CD4-positive, alpha-beta memory T cell (primary cell): ENCODE measurements at regions not wholly inside any gene's neighbourhood (a gene's known extent, or its start where the extent isn't known, plus 50 kb on each side); places are given as distances from the start of the nearest gene placed in this dataset.

ENCODE experiments used
- CTCF ChIA-PET: fragments of 350-600 bp; sonication (Branson Sonifier 250); formaldehyde crosslinking; loops from one replicate; lab custom pipeline; 2021; ENCODE audit warnings: inconsistent platforms; ENCODE audit not compliant: partially characterized antibody; lab: Charles Lee
- POLR2A ChIA-PET: fragments of 350-600 bp; sonication (Branson Sonifier 250); formaldehyde crosslinking; loops from one replicate; lab custom pipeline; 2021; ENCODE audit not compliant: partially characterized antibody; lab: Charles Lee
- DNase-seq, 5 donors: peaks; one replicate each; pipeline versions ENCODE4 v3.0.0 to v3.0.0-alpha.2; 2020 to 2022; ENCODE audit warnings: mixed read lengths in 1 of 5
- H3K27ac ChIP-seq: one replicate; pipeline ENCODE4 v1.7.0; 2013; ENCODE audit warnings: low read depth, low read length
- H3K27me3 ChIP-seq: 2 replicates; pipeline ENCODE4 v1.7.0; 2013; ENCODE audit warnings: mild to moderate bottlenecking, low read length, moderate library complexity; ENCODE audit not compliant: insufficient read depth
- H3K36me3 ChIP-seq: 2 replicates; pipeline ENCODE4 v1.7.0; 2013; ENCODE audit warnings: mild to moderate bottlenecking, low read length, moderate library complexity; ENCODE audit not compliant: insufficient read depth
- H3K4me1 ChIP-seq: 2 replicates; pipeline ENCODE4 v1.7.0; 2013; ENCODE audit warnings: mild to moderate bottlenecking, low read length, moderate library complexity; ENCODE audit not compliant: insufficient read depth
- H3K4me3 ChIP-seq, 2 donors: one replicate each; pipeline ENCODE4 v1.7.0; 2013; ENCODE audit warnings: low read length in 2 of 2, mild to moderate bottlenecking in 1 of 2
- H3K9me3 ChIP-seq, 2 donors: one replicate each; pipeline ENCODE4 v1.7.0; 2013; ENCODE audit warnings: low read length in 2 of 2, control low read depth in 1 of 2; ENCODE audit not compliant: control insufficient read depth in 1 of 2
- H3K27ac Mint-ChIP-seq, 7 donors: one replicate each; pipeline ENCODE4 v1.8.0; 2020 to 2021; ENCODE audit warnings: mixed read lengths in 7 of 7, mild to moderate bottlenecking in 6 of 7, inconsistent platforms in 3 of 7, moderate library complexity in 3 of 7
- H3K27me3 Mint-ChIP-seq, 2 donors: one replicate each; pipeline ENCODE4 v1.8.0; 2020 to 2021; ENCODE audit warnings: mixed read lengths in 2 of 2
- H3K36me3 Mint-ChIP-seq, 2 donors: one replicate each; pipeline ENCODE4 v1.8.0; 2020 to 2021; ENCODE audit warnings: mixed read lengths in 2 of 2, inconsistent platforms in 1 of 2, mild to moderate bottlenecking in 1 of 2
- H3K4me1 Mint-ChIP-seq, 4 donors: one replicate each; pipeline ENCODE4 v1.8.0; 2020 to 2021; ENCODE audit warnings: mixed read lengths in 4 of 4, mild to moderate bottlenecking in 1 of 4
- H3K4me3 Mint-ChIP-seq, 8 donors: one replicate each; pipeline ENCODE4 v1.8.0; 2020 to 2021; ENCODE audit warnings: mixed read lengths in 8 of 8, mild to moderate bottlenecking in 7 of 8, moderate library complexity in 6 of 8, inconsistent platforms in 3 of 8
- H3K9me3 Mint-ChIP-seq, 8 donors: one replicate each; pipeline ENCODE4 v1.8.0; 2020 to 2021; ENCODE audit warnings: mixed read lengths in 8 of 8, mild to moderate bottlenecking in 5 of 8, inconsistent platforms in 3 of 8, moderate library complexity in 1 of 8
- intact Hi-C: fragments of 100-400 bp; cut with micrococcal nuclease; formaldehyde crosslinking; loops from one replicate; pipeline ENCODE4 v1.15.1; 2023

GRCh38 chr6:26183237-26183580 is 96.0 kb downstream of the HFE start:
- Mint-ChIP-seq H3K4me1 (peaks cover 28 to 48% (median 35%) of the 10 kb centered on the region in 4 donors), H3K4me3 (peak overlapping the region; percentile 90 to 100 (median 96)), H3K36me3 (peaks cover 0 to under 1% of the 10 kb centered on the region in 2 donors), H3K27me3 (no peaks in the 10 kb centered on the region), H3K27ac (peak overlapping the region; percentile 78 to 99 (median 95)), H3K9me3 (no peaks in the 10 kb centered on the region)
- Histone ChIP-seq H3K4me1 (peaks cover 41% of the 10 kb centered on the region), H3K4me3 (peak overlapping the region; percentile 2 to 69), H3K27ac (peak overlapping the region; percentile 67), H3K9me3 (no peaks in the 10 kb centered on the region), H3K27me3 (no peaks in the 10 kb centered on the region), H3K36me3 (no peaks in the 10 kb centered on the region)
- ChIA-PET POLR2A (interaction anchor here (0.7 to 20.9 kb wide), 41 partner anchors 13 to 1710 kb away, joined by 3 to 2476 read pairs (median 8); partner anchors contain the start of gene HMGN4), CTCF (interaction anchor here (0.7 to 2.6 kb wide), 20 partner anchors 10 to 157 kb away, joined by 3 to 42 read pairs (median 4); a partner anchor contains a TSS)
- no peak for DNase-seq
- intact Hi-C loops: loop anchor here (1.0 to 5.0 kb wide), 3 partner anchors 8 to 149 kb away; a partner anchor contains a TSS

- Histone ChIP-seq H3K27ac (peak overlapping the region; percentile 67), H3K27me3 (no peaks in the 10 kb centered on the region), H3K4me1 (peaks cover 45% of the 10 kb centered on the region), H3K4me3 (peak overlapping the region; percentile 2 to 69), H3K36me3 (no peaks in the 10 kb centered on the region), H3K9me3 (no peaks in the 10 kb centered on the region)
- CTCF ChIA-PET: interaction anchor here (0.7 to 2.6 kb wide), 17 partner anchors 10 to 158 kb away, joined by 3 to 42 read pairs (median 7); a partner anchor contains a TSS
- Mint-ChIP-seq H3K9me3 (peaks cover 0 to 1% (median 0%) of the 10 kb centered on the region in 8 donors), H3K4me1 (peaks cover 29 to 54% (median 37%) of the 10 kb centered on the region in 4 donors), H3K27ac (peak overlapping the region; percentile 78 to 99 (median 95)), H3K36me3 (peaks cover 0 to 6% of the 10 kb centered on the region in 2 donors), H3K4me3 (peak overlapping the region; percentile 90 to 100 (median 96)), H3K27me3 (no peaks in the 10 kb centered on the region)
- intact Hi-C loops: loop anchor here (1.0 to 5.0 kb wide), 3 partner anchors 8 to 149 kb away; a partner anchor contains a TSS
- POLR2A ChIA-PET: interaction anchor here (0.7 to 20.9 kb wide), 41 partner anchors 12 to 1710 kb away, joined by 3 to 2476 read pairs (median 8); partner anchors contain the start of gene HMGN4
- DNase-seq: peak; percentile 72 to 81 (median 79)
Measured at GRCh38 chr6:26183581-26184366, 96.5 kb downstream of the HFE start.

- Mint-ChIP-seq H3K27me3 (peaks cover 0 to 2% of the 10 kb centered on the region in 2 donors), H3K27ac (peak overlapping the region; percentile 78 to 99 (median 95)), H3K4me3 (peak overlapping the region; percentile 90 to 100 (median 96)), H3K9me3 (peaks cover 0 to 4% (median 0%) of the 10 kb centered on the region in 8 donors), H3K4me1 (peaks cover 32 to 58% (median 41%) of the 10 kb centered on the region in 4 donors), H3K36me3 (peaks cover 0 to 8% of the 10 kb centered on the region in 2 donors)
- DNase-seq: no peak
- H3K36me3 ChIP-seq: no peaks in the 10 kb centered on the region
- no peaks in the 10 kb centered on the region for H3K9me3 ChIP-seq
- peaks cover 50% of the 10 kb centered on the region for H3K4me1 ChIP-seq
- no peaks in the 10 kb centered on the region for H3K27me3 ChIP-seq
- peak overlapping the region; percentile 67 for H3K27ac ChIP-seq
- POLR2A ChIA-PET: interaction anchor here (1.4 to 20.9 kb wide), 23 partner anchors 11 to 1709 kb away, joined by 3 to 2476 read pairs (median 15); a partner anchor contains a TSS
- intact Hi-C loops: loop anchor here (5.0 kb wide), 1 partner anchor 148 kb away; no protein-coding TSS in a partner anchor
- peak overlapping the region in 1 of 2 donors; percentile 69 for H3K4me3 ChIP-seq
- CTCF ChIA-PET: interaction anchor here (1.3 to 2.6 kb wide), 6 partner anchors 9 to 158 kb away, joined by 4 to 42 read pairs (median 8); a partner anchor contains a TSS
Measured at GRCh38 chr6:26184367-26184891, 97.2 kb downstream of the HFE start.

GRCh38 chr6:26185004-26185403 is 97.8 kb downstream of the HFE start:
- peaks cover 0 to 2% of the 10 kb centered on the region in 2 donors for H3K27me3 Mint-ChIP-seq
- DNase-seq: no peak
- Histone ChIP-seq H3K27me3 (no peaks in the 10 kb centered on the region), H3K4me1 (peaks cover 56% of the 10 kb centered on the region), H3K27ac (no peak overlapping the region), H3K9me3 (no peaks in the 10 kb centered on the region), H3K36me3 (no peaks in the 10 kb centered on the region), H3K4me3 (no peak overlapping the region)
- H3K36me3 Mint-ChIP-seq: peaks cover 0 to 8% of the 10 kb centered on the region in 2 donors
- peak overlapping the region in 3 of 7 donors; percentile 48 to 95 (median 68) for H3K27ac Mint-ChIP-seq
- CTCF ChIA-PET: interaction anchor here (0.7 kb wide), 1 partner anchor 208 kb away, joined by 3 read pairs; no protein-coding TSS in a partner anchor
- peaks cover 35 to 64% (median 42%) of the 10 kb centered on the region in 4 donors for H3K4me1 Mint-ChIP-seq
- peak overlapping the region in 4 of 8 donors; percentile 5 to 99 (median 16) for H3K4me3 Mint-ChIP-seq
- intact Hi-C loops: no loop called here
- H3K9me3 Mint-ChIP-seq: peaks cover 0 to 4% (median 0%) of the 10 kb centered on the region in 8 donors
- POLR2A ChIA-PET: interaction anchor here (1.4 to 20.9 kb wide), 10 partner anchors 11 to 962 kb away, joined by 5 to 2476 read pairs (median 68); a partner anchor contains a TSS

GRCh38 chr6:26185802-26186201 is 98.6 kb downstream of the HFE start:
- Mint-ChIP-seq H3K9me3 (peaks cover 0 to 4% (median 0%) of the 10 kb centered on the region in 8 donors), H3K4me3 (peak overlapping the region in 1 of 8 donors; percentile 32), H3K27me3 (peaks cover 0 to 2% of the 10 kb centered on the region in 2 donors), H3K4me1 (peaks cover 32 to 57% (median 37%) of the 10 kb centered on the region in 4 donors), H3K27ac (peak overlapping the region in 1 of 7 donors; percentile 25), H3K36me3 (peaks cover 0 to 8% of the 10 kb centered on the region in 2 donors)
- POLR2A ChIA-PET: interaction anchor here (1.4 to 25.6 kb wide), 7 partner anchors 10 to 88 kb away, joined by 5 to 2476 read pairs (median 288); a partner anchor contains a TSS
- H3K4me3 ChIP-seq: no peak overlapping the region
- CTCF ChIA-PET: interaction anchor here (0.7 kb wide), 1 partner anchor 207 kb away, joined by 3 read pairs; no protein-coding TSS in a partner anchor
- H3K27me3 ChIP-seq: no peaks in the 10 kb centered on the region
- no peaks in the 10 kb centered on the region for H3K36me3 ChIP-seq
- H3K9me3 ChIP-seq: no peaks in the 10 kb centered on the region
- intact Hi-C loops: no loop called here
- no peak for DNase-seq
- peaks cover 50% of the 10 kb centered on the region for H3K4me1 ChIP-seq
- H3K27ac ChIP-seq: no peak overlapping the region

GRCh38 chr6:26186652-26187051 is 99.4 kb downstream of the HFE start:
- POLR2A ChIA-PET: interaction anchor here (3.4 to 25.6 kb wide), 8 partner anchors 9 to 98 kb away, joined by 57 to 2476 read pairs (median 194); a partner anchor contains a TSS
- peaks cover 26 to 50% (median 31%) of the 10 kb centered on the region in 4 donors for H3K4me1 Mint-ChIP-seq

More at GRCh38 chr6:26186652-26187051, 99.4 kb downstream of the HFE start:
- H3K27ac Mint-ChIP-seq: peak overlapping the region in 2 of 7 donors; percentile 23 to 30
- Histone ChIP-seq H3K36me3 (no peaks in the 10 kb centered on the region), H3K27ac (no peak overlapping the region), H3K27me3 (no peaks in the 10 kb centered on the region), H3K9me3 (no peaks in the 10 kb centered on the region), H3K4me3 (no peak overlapping the region), H3K4me1 (peaks cover 42% of the 10 kb centered on the region)
- CTCF ChIA-PET: interaction anchor here (0.7 to 4.3 kb wide), 5 partner anchors 10 to 64 kb away, joined by 3 to 54 read pairs (median 21); a partner anchor contains a TSS
- H3K36me3 Mint-ChIP-seq: peaks cover 0 to 8% of the 10 kb centered on the region in 2 donors
- no peak for DNase-seq
- peaks cover 0 to 2% of the 10 kb centered on the region in 2 donors for H3K27me3 Mint-ChIP-seq
- intact Hi-C loops: no loop called here
- H3K4me3 Mint-ChIP-seq: no peak overlapping the region
- H3K9me3 Mint-ChIP-seq: peaks cover 0 to 4% (median 0%) of the 10 kb centered on the region in 8 donors
